ENCODE measurements at regions not wholly inside any gene's neighbourhood (a gene's known extent, or its start where the extent isn't known, plus 50 kb on each side); places are given as distances from the start of the nearest gene placed in this dataset.

- H2AFZ ChIP-seq (ENCODE audit: low read depth, low read length): 0 out of 2 replicates have a peak overlapping the region, but pooled peaks have one; percentile 47
- H3K9me3 ChIP-seq (ENCODE audit: insufficient read depth, low read length, severe bottlenecking): no peaks in the 10 kb centered on the region
- no peak overlapping the region for H3K4me2 ChIP-seq (ENCODE audit: insufficient read depth, low read length)
- ATAC-seq (ENCODE audit: insufficient read depth, low read depth) (peak; percentile 34; the same call in 1 of the 3 replicates), DNase-seq (no peak)
- no peak overlapping the region for H3K4me3 ChIP-seq (ENCODE audit: low read depth in 1 of 2, low read length in 2 of 2)
- H3K36me3 ChIP-seq (ENCODE audit: insufficient read depth, low read length): no peaks in the 10 kb centered on the region
- H3K27me3 ChIP-seq (ENCODE audit: insufficient read depth, low read length, poor library complexity): peaks cover 3% of the 10 kb centered on the region
- H3K4me1 ChIP-seq (ENCODE audit: insufficient read depth, low read length): no peaks in the 10 kb centered on the region
- H3K9ac ChIP-seq (ENCODE audit: low read depth, low read length): no peak overlapping the region
- no peaks in the 10 kb centered on the region for H3K79me2 ChIP-seq (ENCODE audit: insufficient read depth, low read length)
- no peaks in the 10 kb centered on the region for H4K20me1 ChIP-seq (ENCODE audit: insufficient read depth, low read length)
- TF ChIP-seq CTCF (IDR thresholded peaks at IDR 0.05; ENCODE audit: borderline replicate concordance, extremely low read depth, low read length, poor library complexity, severe bottlenecking): no peak
- H3K27ac ChIP-seq (ENCODE audit: low read length): no peak overlapping the region
These were observed 51.1 kb upstream of the TARDBP start for GRCh38 chr1:10961300-10961833.

- H3K79me2 ChIP-seq (ENCODE audit: insufficient read depth, low read length): no peaks in the 10 kb centered on the region
- H3K4me1 ChIP-seq (ENCODE audit: insufficient read depth, low read length): no peaks in the 10 kb centered on the region
- no peak overlapping the region for H3K4me3 ChIP-seq (ENCODE audit: low read depth in 1 of 2, low read length in 2 of 2)
- TF ChIP-seq EZH2 (IDR thresholded peaks at IDR 0.05; ENCODE audit: borderline replicate concordance, low read depth, low read length, severe bottlenecking): no peak
- no peak for TF ChIP-seq CTCF (IDR thresholded peaks at IDR 0.05; ENCODE audit: borderline replicate concordance, extremely low read depth, low read length, poor library complexity, severe bottlenecking)
- H3K9me3 ChIP-seq (ENCODE audit: insufficient read depth, low read length, severe bottlenecking): no peaks in the 10 kb centered on the region
- peaks cover 3% of the 10 kb centered on the region for H3K27me3 ChIP-seq (ENCODE audit: insufficient read depth, low read length, poor library complexity)
- no peak overlapping the region for H3K4me2 ChIP-seq (ENCODE audit: insufficient read depth, low read length)
- 0 out of 3 replicates have a peak, but pooled peaks have one; percentile 27 for ATAC-seq (ENCODE audit: insufficient read depth, low read depth)
- H2AFZ ChIP-seq (ENCODE audit: low read depth, low read length): no peak overlapping the region
- no peak overlapping the region for H3K9ac ChIP-seq (ENCODE audit: low read depth, low read length)
- no peak overlapping the region for H3K27ac ChIP-seq (ENCODE audit: low read length)
- no peaks in the 10 kb centered on the region for H4K20me1 ChIP-seq (ENCODE audit: insufficient read depth, low read length)
- H3K36me3 ChIP-seq (ENCODE audit: insufficient read depth, low read length): no peaks in the 10 kb centered on the region
- DNase-seq: no peak
These were observed 50.0 kb upstream of the TARDBP start for GRCh38 chr1:10962483-10962882.

Measured in DND-41 (cell line).